ENCODE measurements at regions not wholly inside any gene's neighbourhood (a gene's known extent, or its start where the extent isn't known, plus 50 kb on each side); places are given as distances from the start of the nearest gene placed in this dataset.

DNA sequence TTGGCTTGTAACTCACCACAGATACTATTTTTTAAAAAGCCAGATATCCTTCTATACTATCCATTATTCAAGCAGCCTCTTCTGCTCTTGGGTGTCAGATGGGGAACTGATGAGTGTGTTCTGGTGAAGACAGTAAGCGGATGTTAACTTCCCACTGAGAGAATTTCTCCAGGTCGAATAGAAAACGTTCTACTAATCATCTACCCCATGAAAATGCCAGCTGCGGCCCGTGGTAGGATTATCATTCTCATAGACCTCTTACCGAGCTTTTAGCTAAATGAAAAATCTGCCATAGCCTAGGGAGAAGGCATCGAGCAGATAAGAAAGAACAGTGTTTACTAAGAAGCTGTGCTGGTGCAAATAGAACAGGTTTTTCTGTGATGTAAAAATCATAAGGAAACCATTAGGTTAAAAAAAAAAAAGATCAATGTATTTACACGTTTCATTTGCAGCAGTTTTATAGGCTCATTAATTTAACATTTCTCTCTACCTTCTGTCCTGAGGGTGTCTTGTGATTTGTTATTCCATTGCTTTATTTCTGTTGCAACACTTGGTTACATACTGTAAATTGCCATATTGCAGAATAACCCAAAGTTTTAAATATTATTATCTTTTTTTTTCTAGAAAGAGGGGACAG is 1521.5 kb upstream of the ZEB2 start:
- no peak for DNase-seq

DNA sequence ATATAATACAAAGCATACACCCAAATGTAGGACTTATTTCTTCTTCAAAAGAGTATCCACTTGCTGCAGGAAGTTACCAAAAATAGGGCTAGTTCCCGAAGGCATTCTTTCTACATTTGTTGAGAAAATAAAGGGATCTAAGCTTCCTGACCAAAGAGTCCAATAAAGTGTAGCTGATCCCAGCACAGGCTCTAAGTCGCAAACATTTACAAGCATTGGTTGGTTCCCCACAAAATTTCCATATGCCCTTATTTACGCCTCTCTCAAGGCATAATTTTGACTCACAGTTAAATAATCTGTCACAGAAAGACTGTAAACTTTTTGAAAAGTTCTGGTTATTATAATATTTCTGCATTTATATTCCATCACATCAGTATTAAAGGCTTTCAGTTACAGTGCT is 1520.1 kb upstream of the ZEB2 start:
- no peak for DNase-seq

DNA sequence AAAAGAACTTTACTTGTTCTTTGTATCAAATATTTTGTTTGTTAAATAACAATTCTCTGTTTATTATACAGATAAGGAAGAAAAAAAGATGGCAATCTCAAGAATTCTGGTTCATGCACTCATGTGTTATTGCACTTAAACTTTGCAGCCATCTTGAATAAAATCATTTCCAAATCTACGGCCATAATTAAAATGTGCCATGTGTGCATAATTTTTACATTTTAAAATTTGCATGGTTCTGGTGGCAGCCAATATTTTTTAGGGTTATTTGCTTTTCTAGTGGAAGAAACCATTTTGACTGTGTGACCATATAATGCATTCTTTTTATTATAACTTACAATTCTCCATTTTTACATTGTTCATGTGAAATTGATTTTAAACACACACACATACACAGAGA is 1518.1 kb upstream of the ZEB2 start:
- DNase-seq, result no peak

DNA sequence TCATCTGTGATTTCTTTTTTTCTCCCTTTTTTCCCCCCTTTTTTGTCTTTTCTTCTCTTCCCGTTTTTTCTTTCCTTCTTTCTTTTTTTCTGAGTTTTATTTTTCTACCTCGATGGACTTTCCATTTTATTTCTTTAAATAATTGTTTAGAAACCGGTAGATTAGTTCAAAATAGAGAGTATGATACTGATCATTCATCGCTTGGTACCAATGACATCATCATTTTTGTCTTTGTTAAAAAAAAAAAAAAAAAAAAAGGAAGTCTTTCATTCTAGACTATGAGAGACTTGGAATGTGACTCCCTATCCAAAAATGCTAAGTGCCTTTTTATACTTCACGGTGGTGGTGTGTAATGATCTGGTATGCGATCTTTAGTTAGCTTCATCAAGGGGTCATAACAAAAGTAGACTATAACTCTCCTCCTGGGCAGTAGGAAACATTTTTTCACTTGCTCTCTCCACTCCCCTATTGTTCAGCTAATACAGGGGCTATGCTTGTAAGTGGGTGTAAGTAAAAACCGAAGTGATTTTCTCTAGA is 1517.5 kb upstream of the ZEB2 start:
- DNase-seq, result no peak

DNA sequence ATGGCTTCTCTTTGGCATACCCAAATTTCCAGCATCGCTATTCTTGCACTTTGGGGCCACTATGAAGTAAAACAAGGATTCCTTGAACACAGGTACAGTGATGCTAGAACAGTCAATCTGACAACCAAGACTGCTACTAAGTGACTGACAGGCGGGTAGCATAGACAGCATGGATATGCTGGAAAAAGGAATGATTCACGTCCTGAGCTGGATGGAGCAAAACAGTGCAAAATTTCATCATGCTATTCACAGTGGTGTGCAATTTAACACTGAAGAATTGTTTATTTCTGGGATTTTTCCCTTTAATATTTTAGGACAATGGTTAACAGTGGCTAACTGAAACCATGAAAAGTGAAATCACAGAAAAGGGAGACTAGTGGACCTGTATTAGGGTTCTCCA is 1511.2 kb upstream of the ZEB2 start:
- no peak for DNase-seq

DNA sequence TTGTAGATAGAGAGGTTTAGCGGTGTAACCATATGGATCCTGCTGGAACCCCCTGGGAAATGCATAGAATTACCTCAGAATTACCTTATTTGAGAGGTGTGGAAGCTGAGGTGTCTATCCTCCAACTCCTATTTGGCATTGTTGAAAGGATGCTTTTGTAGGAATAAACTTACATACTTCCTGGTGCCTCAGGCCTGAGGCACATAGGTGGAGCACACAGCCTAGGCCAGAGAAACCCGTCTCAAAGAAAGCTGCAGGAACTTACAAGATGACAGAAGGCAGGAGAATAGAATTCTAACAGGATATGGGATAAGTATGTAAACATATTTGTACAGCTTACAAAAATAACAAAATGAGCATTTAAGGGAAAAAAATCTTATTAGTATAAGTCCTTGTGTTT is 1507.2 kb upstream of the ZEB2 start:
- DNase-seq, result no peak

DNA sequence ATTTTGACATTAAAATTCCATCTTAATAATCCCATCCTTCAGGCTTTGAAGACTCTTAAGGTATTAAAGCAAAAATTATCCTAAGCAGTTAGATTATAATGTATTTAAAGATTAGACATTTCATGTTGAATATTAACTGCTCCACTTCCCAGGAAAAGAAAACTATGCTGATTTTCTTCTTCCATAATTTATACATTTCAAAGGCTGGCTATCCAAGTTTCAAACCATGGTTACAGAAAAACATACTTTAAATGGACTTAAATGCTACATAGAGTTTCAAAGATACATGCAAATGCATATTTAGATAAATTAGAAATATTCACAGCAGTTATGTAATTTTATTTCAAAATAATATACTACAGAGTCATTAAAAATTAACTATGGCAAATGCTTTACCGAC is 1505.6 kb upstream of the ZEB2 start:
- DNase-seq, result no peak

DNA sequence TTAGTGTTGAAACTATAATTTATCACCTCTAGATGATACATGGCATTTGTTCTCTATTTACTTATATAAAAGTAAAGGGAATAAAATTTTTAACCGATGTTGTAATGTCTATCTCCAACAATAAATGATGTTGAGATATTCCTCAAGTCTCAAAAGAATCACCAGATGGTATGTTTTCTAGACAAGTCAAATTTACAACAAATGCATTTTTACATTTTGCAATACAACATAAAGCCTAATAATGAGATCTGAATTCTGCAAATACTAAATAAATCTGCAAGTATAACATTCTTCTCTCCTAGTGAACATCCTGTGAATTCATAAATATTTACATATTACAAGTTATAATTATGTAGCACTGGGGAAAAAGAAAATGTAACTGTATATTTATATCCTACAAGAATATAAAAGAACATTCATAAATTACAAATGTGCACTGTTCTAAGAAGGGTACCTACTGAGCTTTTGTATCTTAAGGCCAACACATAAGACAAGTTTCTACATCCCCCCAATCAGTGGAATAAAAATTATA is 1504.4 kb upstream of the ZEB2 start:
- DNase-seq, result no peak

DNA sequence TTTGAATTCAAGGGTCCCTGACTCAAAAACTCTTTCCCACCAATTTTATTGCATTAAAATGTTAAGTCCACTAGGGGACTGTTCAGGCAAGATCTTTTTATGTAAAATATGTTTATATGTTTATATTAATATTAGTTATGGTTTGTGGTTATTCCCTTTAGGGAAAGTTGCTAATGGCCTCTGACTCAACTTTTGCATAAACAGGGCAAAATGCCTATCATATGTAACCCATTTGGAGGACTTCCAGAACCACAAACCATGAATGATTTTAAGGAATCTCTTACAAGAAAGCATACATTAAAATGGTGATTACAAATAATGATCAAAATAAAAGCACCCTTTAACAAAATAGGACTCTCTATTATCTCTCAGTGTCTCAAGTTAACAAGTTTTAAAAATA is 1484.5 kb upstream of the ZEB2 start:
- no peak for DNase-seq

DNA sequence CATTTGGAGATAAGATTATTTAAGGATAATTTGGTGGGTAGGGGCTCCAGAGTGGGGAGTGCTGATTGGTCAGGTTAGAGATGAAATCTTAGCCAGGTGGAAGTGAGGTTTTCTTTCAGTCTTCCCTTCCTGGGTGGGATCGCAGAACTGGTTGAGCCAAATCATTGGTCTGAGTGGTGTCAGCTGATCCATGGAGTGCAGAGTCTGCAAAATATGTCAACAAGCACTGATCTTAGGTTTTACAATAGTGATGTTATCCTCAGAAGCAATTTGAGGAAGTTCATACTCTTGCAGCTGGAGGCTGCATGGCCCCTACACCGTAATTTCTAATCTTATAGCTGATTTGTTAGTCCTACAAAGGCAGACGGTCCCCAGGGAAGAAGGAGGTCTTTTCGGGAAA is 1483.4 kb upstream of the ZEB2 start:
- no peak for DNase-seq

DNA sequence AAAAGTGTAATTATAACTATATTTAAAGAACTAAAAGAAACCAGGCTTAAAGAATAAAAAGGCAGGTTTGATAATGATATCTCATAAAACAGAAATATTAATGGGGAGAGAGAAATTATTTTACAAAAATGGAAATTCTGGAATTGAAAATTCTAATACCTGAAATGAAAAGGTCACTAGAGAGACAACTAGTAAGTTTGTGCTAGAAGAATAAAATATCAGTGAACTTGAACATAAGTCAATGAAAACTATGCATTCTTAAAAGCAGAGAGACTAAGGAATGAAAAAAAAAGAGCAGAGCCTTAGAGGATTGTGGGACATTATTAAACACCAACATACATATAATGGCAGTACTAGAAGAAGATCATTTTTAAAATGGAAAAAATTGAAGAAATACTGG is 1475.0 kb upstream of the ZEB2 start:
- no peak for DNase-seq

DNA sequence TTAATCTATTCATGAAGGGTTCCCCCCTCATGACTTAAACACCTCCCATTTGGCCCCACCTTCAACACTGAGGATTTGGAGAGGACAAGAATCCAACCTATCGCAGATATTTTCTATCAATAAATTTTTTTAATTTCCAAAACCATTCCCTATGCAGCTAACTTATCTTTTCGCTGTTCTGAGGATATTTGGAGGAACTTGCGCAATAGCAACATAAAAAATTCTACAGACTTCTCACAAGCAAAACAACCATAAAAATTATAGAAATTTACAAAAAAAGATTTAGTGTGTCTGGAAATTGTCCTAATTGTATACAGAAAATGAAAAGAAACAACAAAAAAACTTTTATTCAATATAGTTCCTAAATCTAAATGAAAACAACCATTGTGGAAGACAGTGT is 1472.7 kb upstream of the ZEB2 start:
- DNase-seq, result no peak

DNA sequence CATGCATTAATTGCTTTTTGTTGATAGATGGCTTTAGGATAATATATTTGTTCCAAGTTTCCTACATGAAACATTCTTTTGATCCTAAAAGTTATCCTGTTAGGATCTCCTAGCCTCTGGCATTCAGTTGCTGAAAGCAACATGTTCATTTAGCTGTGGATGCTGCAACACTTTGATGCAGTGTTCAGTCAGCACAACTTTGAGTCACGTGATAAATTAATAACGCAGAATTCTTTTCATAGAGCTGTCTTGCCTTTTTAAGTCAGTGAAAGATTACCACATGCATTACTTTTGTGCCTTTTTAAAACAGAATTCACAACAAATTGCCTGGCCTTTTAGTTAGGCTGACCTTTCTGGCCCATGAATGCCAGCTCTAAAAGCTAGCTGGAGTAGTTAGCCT is 1467.9 kb upstream of the ZEB2 start:
- DNase-seq, result no peak

DNA sequence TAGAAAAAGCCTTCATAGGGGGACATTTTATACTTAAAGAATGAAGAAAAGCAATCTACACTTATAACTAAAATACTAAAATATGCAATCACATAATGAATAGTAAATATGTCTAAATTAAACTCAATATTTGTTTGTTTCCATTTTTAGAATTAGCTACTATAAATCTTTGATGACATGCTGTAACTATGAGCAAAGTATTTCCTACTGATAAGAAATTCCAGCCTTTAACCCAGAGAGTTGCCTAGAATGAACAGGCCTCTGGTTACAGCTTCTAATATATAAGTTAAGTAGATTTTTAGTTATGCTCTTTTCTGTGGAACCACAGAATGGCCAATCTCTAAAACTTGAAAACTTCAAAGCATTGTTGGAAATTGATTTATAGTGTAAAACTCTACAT is 1465.6 kb upstream of the ZEB2 start:
- no peak for DNase-seq

DNA sequence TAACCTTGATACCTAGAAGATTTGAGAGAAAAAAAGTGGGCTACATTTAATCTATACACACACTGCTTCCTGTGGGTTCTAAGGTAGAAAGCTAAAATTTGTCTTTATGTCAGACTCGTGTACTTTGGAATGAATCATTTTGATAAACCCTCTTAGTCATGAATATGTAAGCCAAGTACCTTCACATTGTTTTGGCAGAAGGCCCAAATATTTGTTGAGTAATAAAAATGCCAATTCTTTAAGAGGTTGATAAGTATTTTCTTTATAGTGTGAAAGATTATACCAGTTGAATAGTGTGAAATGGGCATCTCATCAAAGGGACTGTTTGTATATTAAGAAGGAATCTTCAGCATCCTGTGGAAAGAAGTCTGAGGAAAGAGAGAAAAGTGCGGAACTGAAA is 1464.7 kb upstream of the ZEB2 start:
- no peak for DNase-seq

DNA sequence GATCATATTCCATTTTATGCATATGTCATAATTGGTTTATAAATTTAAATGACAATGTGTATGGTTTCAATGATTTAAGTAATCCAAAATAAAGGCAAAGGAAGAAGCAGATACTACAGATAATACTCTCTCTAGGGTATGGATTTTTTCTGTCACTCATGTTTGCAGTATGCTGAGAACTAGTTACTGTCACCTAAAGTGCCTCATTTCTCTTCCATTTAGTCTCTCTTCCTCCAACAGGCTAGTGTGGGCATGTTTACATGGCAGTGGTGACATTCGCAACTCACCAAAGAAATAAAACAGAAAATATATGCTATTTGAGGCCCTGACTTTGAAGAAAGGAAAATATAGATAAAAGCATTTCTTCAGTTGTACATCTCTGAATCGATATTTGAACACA is 1460.4 kb upstream of the ZEB2 start:
- DNase-seq, result no peak

DNA sequence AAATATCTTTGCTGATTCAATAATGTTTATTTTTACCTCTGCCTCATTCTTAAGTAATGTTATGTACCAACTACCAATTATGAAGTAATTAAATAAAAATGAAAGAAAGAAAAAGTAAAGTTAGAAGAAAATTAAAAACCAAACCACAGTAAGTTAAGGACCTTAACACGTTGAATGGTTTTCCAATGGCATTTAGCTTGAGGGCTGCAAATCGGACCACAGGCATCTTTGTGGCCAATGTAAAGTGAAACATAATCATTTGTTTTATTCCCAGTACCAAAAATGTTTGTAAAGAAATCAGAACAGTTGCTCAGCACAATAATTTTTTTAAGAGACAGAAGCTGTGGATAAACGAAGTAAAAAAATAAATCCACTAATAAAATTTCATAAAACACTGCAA is 1455.5 kb upstream of the ZEB2 start:
- DNase-seq, result no peak

DNA sequence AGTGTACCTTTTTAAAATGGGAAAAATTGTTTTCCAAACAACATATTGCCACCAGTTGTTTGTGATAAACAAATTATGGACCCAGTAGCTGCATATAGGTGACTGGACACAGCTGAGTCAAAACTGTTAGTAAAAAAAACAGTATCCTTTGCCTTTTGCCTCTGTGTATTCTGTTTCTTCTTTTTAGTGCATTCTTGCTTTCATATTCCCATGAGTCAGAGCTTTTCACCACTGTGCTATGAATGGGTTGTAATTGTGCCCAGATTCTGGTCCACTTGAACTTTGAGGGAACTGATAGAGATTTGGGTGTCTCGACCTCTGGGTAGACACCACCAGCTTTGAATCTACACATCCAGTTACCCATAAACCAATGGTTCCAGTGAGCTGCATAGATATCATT is 1441.9 kb upstream of the ZEB2 start:
- DNase-seq, result no peak

DNA sequence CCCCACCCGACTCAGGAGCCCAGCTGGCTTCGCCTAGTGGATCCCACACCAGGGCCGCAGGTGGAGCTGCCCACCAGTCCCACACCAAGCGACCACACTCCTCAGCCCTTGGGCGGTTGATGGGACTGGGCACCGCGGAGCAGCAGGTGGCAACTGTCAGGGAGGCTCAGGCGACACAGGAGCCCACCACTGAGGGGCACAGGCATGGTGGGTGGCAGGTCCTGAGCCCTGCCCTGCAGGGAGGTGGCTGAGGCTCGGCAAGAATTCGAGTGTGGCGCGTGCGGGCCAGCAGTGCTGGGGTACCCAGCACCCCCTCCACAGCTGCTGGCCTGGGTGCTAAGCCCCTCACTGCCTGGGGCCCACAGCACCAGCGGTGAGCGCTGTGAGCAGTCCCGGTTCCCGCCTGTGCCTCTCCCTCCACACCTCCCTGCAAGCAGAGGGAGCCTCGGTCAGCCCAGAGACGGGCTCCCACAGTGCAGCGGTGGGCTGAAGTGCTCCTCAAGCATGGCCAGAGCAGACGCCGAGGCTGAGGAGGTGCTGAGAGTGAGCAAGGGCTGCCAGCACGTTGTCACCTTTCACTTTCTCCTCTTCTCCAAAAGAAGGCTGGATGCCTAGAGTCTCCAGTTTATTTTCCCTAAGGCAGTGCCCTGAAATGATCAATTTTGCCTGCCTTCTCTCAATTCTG is 1440.7 kb upstream of the ZEB2 start:
- DNase-seq, result no peak

DNA sequence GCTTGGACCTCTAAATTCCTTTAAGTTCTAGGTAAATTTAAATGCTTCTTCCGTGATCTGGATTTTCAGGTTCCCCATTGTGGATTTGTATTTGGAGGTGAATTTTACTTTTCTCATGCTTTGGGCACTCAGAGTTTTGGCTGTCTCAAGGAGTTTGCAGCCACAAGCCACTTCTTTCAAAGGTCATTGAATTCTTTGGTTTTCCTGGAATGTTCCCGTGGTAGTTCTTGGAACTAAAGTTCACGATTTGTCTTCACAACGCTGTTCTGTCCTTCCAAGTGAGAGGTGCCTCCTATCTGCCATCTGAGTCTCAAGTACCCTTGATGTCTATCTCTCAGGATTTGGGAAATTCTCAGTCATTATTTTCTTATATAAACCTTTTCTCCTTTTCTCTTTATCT is 1438.7 kb upstream of the ZEB2 start:
- DNase-seq, result no peak

DNA sequence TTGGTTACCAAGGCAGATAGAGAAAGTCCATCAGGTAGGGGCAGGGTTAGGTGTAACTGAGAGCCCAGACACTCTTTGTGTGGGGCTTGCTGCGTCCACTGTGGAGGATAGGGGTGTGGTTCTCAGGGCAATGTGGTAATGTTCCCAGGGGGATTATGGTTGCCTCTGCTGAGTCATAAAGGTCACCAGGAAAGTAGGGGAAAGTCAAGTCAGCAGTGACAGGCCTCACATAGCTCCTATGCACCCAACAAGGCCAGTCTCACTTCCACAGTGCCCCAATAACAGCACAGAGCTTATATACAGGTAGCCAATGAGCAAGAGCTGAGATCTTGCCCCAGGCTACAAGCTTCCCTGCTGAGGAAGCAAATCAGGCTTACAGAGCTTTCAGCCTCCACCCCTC is 1438.0 kb upstream of the ZEB2 start:
- DNase-seq, result no peak

DNA sequence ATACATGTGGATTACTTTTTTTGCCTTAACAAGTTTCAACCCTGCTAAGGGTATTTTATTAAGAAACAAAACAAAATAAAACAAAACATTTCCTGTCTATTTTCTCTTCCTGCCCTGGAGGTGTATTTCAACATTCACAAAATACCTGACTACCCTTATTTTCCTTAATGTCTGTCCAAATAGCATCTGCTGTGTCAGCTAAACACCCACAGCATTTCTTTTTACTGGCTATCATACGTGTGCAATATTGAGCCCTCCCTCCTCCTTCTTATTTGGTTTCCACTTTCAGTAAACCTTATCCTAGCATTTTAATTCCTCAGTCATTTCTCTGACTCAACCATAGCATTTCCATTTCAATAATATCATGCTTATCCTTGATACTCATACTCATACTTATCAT is 1420.0 kb upstream of the ZEB2 start:
- DNase-seq, result no peak

DNA sequence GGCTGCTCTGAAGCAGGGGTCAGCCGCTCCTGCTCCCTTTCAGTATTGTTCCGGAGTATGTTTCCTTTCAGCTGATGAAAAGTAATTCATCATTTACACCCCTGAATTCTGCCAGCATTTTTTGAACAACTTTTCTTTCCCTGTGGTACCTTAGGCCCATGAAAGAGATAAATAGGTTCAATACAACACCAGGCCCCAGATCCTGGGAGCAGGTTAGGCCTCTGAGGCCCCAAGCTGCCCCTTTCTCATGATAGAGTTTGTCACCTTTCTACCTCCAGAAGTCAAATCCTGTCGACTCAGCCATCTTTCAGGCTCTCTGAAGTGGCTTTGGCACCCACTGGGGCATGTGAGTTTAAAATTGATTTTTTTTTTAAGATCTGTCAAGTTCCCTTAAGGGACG is 1415.1 kb upstream of the ZEB2 start:
- no peak for DNase-seq

DNA sequence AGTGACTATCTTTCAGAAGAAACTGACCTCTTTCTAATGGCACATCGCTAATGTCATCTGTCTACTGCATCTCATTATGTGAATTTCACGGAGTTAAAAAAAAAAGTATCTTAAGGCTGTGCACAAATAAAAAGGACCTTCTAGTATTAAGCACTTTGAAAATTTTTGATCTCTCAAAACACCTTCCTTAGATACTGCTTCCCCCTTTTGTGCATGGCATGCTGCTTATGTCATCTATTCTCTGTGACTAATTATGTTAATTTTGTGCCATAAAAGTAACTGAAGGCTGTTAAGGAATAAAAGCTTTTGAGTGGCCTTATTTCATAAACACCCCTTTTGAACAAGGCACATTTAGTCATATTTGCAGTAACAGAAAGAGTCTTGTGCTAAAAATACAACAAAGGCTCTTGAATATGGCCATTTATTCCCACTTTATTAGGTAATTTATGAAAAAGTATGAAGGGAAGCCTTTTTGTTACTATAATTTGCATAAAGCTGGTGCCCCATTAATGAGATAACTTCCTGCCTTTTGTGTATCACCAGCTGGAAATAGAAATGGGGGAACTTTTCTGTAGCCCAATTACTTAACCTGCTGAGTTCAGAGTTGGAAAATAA is 1412.0 kb upstream of the ZEB2 start:
- peak in 2 of 3 donors; percentile 10 to 30 for DNase-seq

Data from suppressor macrophage treated with lipopolysaccharide for 1 hour (primary cell).